Naive thymus-derived CD4-positive, alpha-beta T cell (primary cell): ENCODE measurements at regions not wholly inside any gene's neighbourhood (a gene's known extent, or its start where the extent isn't known, plus 50 kb on each side); places are given as distances from the start of the nearest gene placed in this dataset.

Source experiments
- ATAC-seq: fragments of 150-1000 bp; cut with Tn5 transposase; 2 replicates; pipeline ENCODE4 v1.10.0; 2021; ENCODE audit warnings: mild to moderate bottlenecking, moderate library complexity
- CTCF ChIA-PET: fragments of 350-600 bp; sonication (Branson Sonifier 250); formaldehyde crosslinking; loops from one replicate; lab custom pipeline; 2021; ENCODE audit warnings: antibody characterized with exemption; lab: Charles Lee
- POLR2A ChIA-PET: fragments of 350-600 bp; sonication (Branson Sonifier 250); formaldehyde crosslinking; loops from one replicate; lab custom pipeline; 2021; ENCODE audit warnings: antibody characterized with exemption, inconsistent platforms; lab: Charles Lee
- DNase-seq, 9 donors: peaks; one replicate each; pipeline versions ENCODE4 v3.0.0 to v3.0.0-alpha.2; 2020 to 2022; ENCODE audit warnings: mixed read lengths in 1 of 9
- H3K27ac ChIP-seq: one replicate; pipeline ENCODE4 v1.7.0; 2013; ENCODE audit warnings: mild to moderate bottlenecking, low read depth, low read length, moderate library complexity
- H3K27me3 ChIP-seq, 2 donors: one replicate each; pipeline ENCODE4 v1.7.0; 2013; ENCODE audit warnings: low read length in 2 of 2, mild to moderate bottlenecking in 2 of 2, moderate library complexity in 2 of 2; ENCODE audit not compliant: control insufficient read depth in 2 of 2, insufficient read depth in 2 of 2
- H3K36me3 ChIP-seq, 3 experiments: 1 replicate in 2 of 3; 2 replicates in 1 of 3; pipeline ENCODE4 v1.7.0; 2013; ENCODE audit warnings: low read length in 3 of 3, mild to moderate bottlenecking in 3 of 3, moderate library complexity in 1 of 3; ENCODE audit not compliant: insufficient read depth in 3 of 3, control insufficient read depth in 2 of 3
- H3K4me1 ChIP-seq, 2 donors: one replicate each; pipeline ENCODE4 v1.7.0; 2013; ENCODE audit warnings: low read length in 2 of 2, mild to moderate bottlenecking in 2 of 2, moderate library complexity in 1 of 2; ENCODE audit not compliant: control insufficient read depth in 2 of 2, insufficient read depth in 2 of 2
- H3K4me3 ChIP-seq: 2 replicates; pipeline ENCODE4 v1.7.0; 2013; ENCODE audit warnings: mild to moderate bottlenecking, low read length
- H3K9me3 ChIP-seq, 3 experiments: 1 replicate in 2 of 3; 2 replicates in 1 of 3; pipeline ENCODE4 v1.7.0; 2013; ENCODE audit warnings: low read length in 3 of 3; ENCODE audit not compliant: control insufficient read depth in 2 of 3
- H3K27ac Mint-ChIP-seq, 9 donors: one replicate each; pipeline ENCODE4 v1.8.0; 2020 to 2022; ENCODE audit warnings: mixed read lengths in 9 of 9, mild to moderate bottlenecking in 8 of 9, moderate library complexity in 5 of 9, inconsistent platforms in 2 of 9
- H3K27me3 Mint-ChIP-seq, 5 donors: one replicate each; pipeline ENCODE4 v1.8.0; 2021 to 2022; ENCODE audit warnings: mixed read lengths in 5 of 5, mild to moderate bottlenecking in 1 of 5
- H3K36me3 Mint-ChIP-seq, 5 donors: one replicate each; pipeline ENCODE4 v1.8.0; 2020 to 2022; ENCODE audit warnings: mixed read lengths in 5 of 5, mild to moderate bottlenecking in 3 of 5, inconsistent platforms in 1 of 5
- H3K4me1 Mint-ChIP-seq, 7 donors: one replicate each; pipeline ENCODE4 v1.8.0; 2020 to 2022; ENCODE audit warnings: mixed read lengths in 7 of 7, mild to moderate bottlenecking in 3 of 7, inconsistent platforms in 1 of 7
- H3K4me3 Mint-ChIP-seq, 10 donors: one replicate each; pipeline ENCODE4 v1.8.0; 2020 to 2022; ENCODE audit warnings: mild to moderate bottlenecking in 10 of 10, mixed read lengths in 10 of 10, moderate library complexity in 6 of 10, inconsistent platforms in 2 of 10
- H3K9me3 Mint-ChIP-seq, 11 donors: one replicate each; pipeline ENCODE4 v1.8.0; 2020 to 2022; ENCODE audit warnings: mixed read lengths in 11 of 11, mild to moderate bottlenecking in 4 of 11, inconsistent platforms in 1 of 11, moderate library complexity in 1 of 11
- intact Hi-C, 2 donors: fragments of 100-400 bp; cut with micrococcal nuclease; formaldehyde crosslinking; loops; one replicate each; pipeline ENCODE4 v1.15.1; 2023

DNA sequence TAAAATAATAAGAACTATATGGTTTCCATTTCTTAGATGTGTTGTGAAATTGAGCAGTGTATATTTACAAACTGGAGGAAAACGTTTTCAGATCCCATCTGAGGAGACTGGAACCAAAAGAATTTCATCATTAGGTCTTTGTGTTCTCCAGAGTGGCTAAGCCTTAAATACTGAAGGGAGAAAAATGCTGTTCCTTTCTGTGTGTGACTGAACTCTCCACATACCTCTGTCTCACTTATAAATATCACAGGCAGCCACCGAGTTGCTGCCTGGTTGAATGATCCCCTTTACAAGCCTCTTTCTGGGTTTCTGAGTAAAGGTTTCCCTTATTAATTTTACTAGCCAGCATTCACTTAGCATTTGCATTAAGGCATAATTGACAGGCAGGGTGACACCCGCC, 913.9 kb upstream of the NR2F2 start:
- no peak for ATAC-seq
- peaks cover 0 to 9% (median 0%) of the 10 kb centered on the region in 7 donors for H3K4me1 Mint-ChIP-seq
- peaks cover 0 to 12% (median 4%) of the 10 kb centered on the region in 5 donors for H3K36me3 Mint-ChIP-seq
- H3K4me3 Mint-ChIP-seq, result no peak overlapping the region
- Histone ChIP-seq H3K4me1 (no peaks in the 10 kb centered on the region), H3K36me3 (no peaks in the 10 kb centered on the region), H3K4me3 (no peak overlapping the region), H3K27ac (no peak overlapping the region), H3K27me3 (no peaks in the 10 kb centered on the region), H3K9me3 (no peaks in the 10 kb centered on the region)
- H3K9me3 Mint-ChIP-seq, result peaks cover 3 to 19% (median 6%) of the 10 kb centered on the region in 11 donors
- no peak for DNase-seq
- ChIA-PET POLR2A (interaction anchor here (0.6 kb wide), 1 partner anchor 109 kb away, joined by 3 read pairs; no protein-coding TSS in a partner anchor), CTCF (no interaction called here)
- peaks cover 0 to 5% (median 0%) of the 10 kb centered on the region in 5 donors for H3K27me3 Mint-ChIP-seq
- intact Hi-C loops, result no loop called here
- H3K27ac Mint-ChIP-seq, result no peak overlapping the region

DNA sequence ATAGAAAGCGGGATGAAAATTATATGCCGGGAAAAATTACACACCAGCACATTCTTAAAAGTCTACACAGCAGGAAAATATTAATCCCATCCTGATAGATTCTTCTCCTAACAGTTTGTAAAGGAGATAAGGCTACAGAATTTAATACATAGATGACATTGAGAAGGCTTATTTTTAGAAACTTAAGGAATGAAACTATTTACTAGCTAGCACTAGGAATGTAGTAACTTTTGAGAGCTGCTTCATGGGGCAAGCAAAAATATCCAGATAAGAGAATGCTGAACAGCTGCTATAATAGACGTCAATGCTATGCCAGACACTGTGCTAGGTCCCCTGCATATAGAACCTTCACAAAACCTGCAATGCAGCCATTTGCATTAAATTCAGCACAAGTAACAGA, 912.7 kb upstream of the NR2F2 start:
- DNase-seq, result no peak
- Mint-ChIP-seq H3K4me1 (peaks cover 0 to 2% (median 0%) of the 10 kb centered on the region in 7 donors), H3K27me3 (peaks cover 0 to 5% (median under 1%) of the 10 kb centered on the region in 5 donors), H3K4me3 (no peak overlapping the region), H3K9me3 (peaks cover 3 to 31% (median 14%) of the 10 kb centered on the region in 11 donors), H3K27ac (no peak overlapping the region), H3K36me3 (peaks cover 0 to 15% (median 4%) of the 10 kb centered on the region in 5 donors)
- CTCF ChIA-PET, result no interaction called here
- Histone ChIP-seq H3K36me3 (no peaks in the 10 kb centered on the region), H3K27ac (no peak overlapping the region), H3K4me3 (no peak overlapping the region), H3K9me3 (peaks cover 0 to 4% (median 0%) of the 10 kb centered on the region in 3 experiments), H3K27me3 (no peaks in the 10 kb centered on the region), H3K4me1 (no peaks in the 10 kb centered on the region)
- POLR2A ChIA-PET, result no interaction called here
- ATAC-seq, result no peak
- intact Hi-C loops, result no loop called here

DNA sequence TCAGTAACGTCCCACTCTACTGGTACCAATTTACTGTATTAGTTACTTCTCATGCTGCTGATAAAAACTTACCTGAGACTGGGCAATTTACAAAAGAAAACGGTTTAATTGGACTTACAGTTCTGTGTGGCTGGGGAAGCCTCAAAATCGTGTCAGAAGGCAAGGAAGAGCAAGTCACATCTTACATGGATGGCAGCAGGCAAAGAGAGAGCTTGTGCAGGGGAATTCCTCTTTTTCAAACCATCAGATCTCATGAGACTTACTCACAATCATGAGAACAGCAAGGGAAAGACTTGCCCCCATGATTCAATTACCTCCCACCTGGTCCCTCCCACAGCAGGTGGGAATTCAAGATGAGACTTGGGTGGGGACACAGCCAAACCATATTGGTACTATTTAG, 908.2 kb upstream of the NR2F2 start:
- H3K9me3 Mint-ChIP-seq, result peaks cover 10 to 60% (median 18%) of the 10 kb centered on the region in 11 donors
- Histone ChIP-seq H3K4me1 (no peaks in the 10 kb centered on the region), H3K27ac (no peak overlapping the region), H3K27me3 (no peaks in the 10 kb centered on the region), H3K36me3 (no peaks in the 10 kb centered on the region), H3K4me3 (no peak overlapping the region), H3K9me3 (peaks cover 0 to 4% (median 0%) of the 10 kb centered on the region in 3 experiments)
- H3K4me3 Mint-ChIP-seq, result no peak overlapping the region
- ATAC-seq (no peak), DNase-seq (no peak)
- intact Hi-C loops, result no loop called here
- H3K27ac Mint-ChIP-seq, result no peak overlapping the region
- POLR2A ChIA-PET, result no interaction called here
- peaks cover 0 to 18% (median 7%) of the 10 kb centered on the region in 5 donors for H3K36me3 Mint-ChIP-seq
- CTCF ChIA-PET, result no interaction called here
- H3K4me1 Mint-ChIP-seq, result no peaks in the 10 kb centered on the region
- peaks cover 0 to 8% (median 3%) of the 10 kb centered on the region in 5 donors for H3K27me3 Mint-ChIP-seq

DNA sequence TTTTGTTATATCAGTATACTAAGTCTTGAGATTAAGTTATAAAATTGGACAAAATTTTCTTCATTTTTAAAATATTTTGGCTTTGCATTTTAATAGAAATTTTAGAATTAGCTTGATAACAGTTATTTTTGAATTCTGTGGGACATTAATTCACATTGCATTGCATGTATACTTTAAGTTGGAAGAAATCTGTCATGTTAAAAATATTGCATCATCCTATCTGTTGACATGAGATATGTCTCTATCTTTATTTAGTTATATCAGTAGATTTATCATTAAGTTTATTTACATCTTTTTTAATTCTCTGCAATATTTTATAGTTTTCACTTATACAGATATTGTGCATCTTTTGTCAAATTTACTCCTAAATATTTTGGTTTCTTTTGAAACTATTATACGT, 904.6 kb upstream of the NR2F2 start:
- H3K4me1 ChIP-seq, result no peaks in the 10 kb centered on the region
- Mint-ChIP-seq H3K27ac (no peak overlapping the region), H3K36me3 (peaks cover 0 to 14% (median 6%) of the 10 kb centered on the region in 5 donors), H3K27me3 (peaks cover 0 to 8% (median 3%) of the 10 kb centered on the region in 5 donors), H3K4me3 (no peak overlapping the region), H3K4me1 (peaks cover 0 to 16% (median 3%) of the 10 kb centered on the region in 7 donors), H3K9me3 (peaks cover 11 to 55% (median 19%) of the 10 kb centered on the region in 11 donors)
- ChIA-PET POLR2A (interaction anchor here (0.8 kb wide), 1 partner anchor 151 kb away, joined by 3 read pairs; no protein-coding TSS in a partner anchor), CTCF (no interaction called here)
- intact Hi-C loops, result no loop called here
- DNase-seq (no peak), ATAC-seq (no peak)
- H3K27me3 ChIP-seq, result no peaks in the 10 kb centered on the region
- H3K4me3 ChIP-seq, result no peak overlapping the region
- no peak overlapping the region for H3K27ac ChIP-seq
- peaks cover 0 to 4% (median 0%) of the 10 kb centered on the region in 3 experiments for H3K9me3 ChIP-seq
- no peaks in the 10 kb centered on the region for H3K36me3 ChIP-seq

DNA sequence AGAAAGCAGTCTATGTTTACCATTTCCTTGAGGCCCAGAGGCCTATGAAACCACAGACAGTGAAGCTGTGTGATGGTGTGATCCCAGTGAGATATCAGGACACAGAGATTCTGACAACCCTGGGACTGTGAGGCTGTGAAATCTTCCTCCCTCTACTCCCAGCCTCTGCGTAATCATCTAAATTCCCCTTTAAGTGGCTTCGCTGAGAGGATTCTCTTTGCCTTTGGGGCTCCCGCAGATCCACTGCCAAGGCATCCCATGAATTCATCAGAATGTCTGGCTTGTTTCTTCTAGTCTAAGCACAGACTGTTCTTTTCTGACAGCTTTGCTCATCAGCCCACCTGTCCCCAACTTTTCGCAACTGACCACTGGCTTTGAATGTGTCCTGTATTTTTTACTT, 901.2 kb upstream of the NR2F2 start:
- Histone ChIP-seq H3K27me3 (no peaks in the 10 kb centered on the region), H3K27ac (no peak overlapping the region), H3K9me3 (no peaks in the 10 kb centered on the region), H3K36me3 (no peaks in the 10 kb centered on the region), H3K4me3 (no peak overlapping the region), H3K4me1 (no peaks in the 10 kb centered on the region)
- no peak for DNase-seq
- Mint-ChIP-seq H3K27ac (no peak overlapping the region), H3K27me3 (peaks cover 0 to 8% (median 0%) of the 10 kb centered on the region in 5 donors), H3K9me3 (peaks cover 3 to 24% (median 7%) of the 10 kb centered on the region in 11 donors), H3K4me1 (peaks cover 0 to 16% (median 3%) of the 10 kb centered on the region in 7 donors), H3K36me3 (peaks cover 0 to 4% (median 0%) of the 10 kb centered on the region in 5 donors), H3K4me3 (no peak overlapping the region)
- intact Hi-C loops, result no loop called here
- POLR2A ChIA-PET, result no interaction called here
- ATAC-seq, result no peak
- CTCF ChIA-PET, result no interaction called here

DNA sequence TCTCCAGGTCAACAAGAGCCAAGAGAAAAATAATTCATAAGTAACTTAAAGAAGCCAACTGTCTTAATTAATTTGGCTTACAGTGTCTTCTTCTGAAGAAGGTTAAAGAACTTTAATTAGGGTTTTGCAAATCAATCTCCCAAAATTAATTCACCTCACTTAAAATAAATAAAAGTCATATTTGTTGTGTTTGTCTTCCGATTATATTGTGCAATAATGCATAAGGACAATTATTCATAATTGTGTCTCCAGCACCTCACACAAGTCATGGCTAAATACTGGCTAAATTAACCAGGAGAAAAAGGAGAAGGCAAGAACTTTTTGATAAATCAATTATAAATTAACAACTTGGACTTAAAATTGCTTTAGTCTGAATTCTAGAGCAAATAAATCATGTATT, 899.0 kb upstream of the NR2F2 start:
- ATAC-seq (no peak), DNase-seq (no peak)
- ChIA-PET POLR2A (no interaction called here), CTCF (no interaction called here)
- Mint-ChIP-seq H3K4me3 (no peak overlapping the region), H3K9me3 (peaks cover 3 to 17% (median 7%) of the 10 kb centered on the region in 11 donors), H3K27ac (no peak overlapping the region), H3K4me1 (peaks cover 0 to 16% (median 3%) of the 10 kb centered on the region in 7 donors), H3K36me3 (peaks cover 0 to 4% (median 0%) of the 10 kb centered on the region in 5 donors), H3K27me3 (peaks cover 0 to 19% (median 4%) of the 10 kb centered on the region in 5 donors)
- H3K9me3 ChIP-seq, result no peaks in the 10 kb centered on the region
- no peaks in the 10 kb centered on the region for H3K4me1 ChIP-seq
- no peaks in the 10 kb centered on the region for H3K36me3 ChIP-seq
- intact Hi-C loops, result no loop called here
- no peak overlapping the region for H3K27ac ChIP-seq
- H3K27me3 ChIP-seq, result no peaks in the 10 kb centered on the region
- no peak overlapping the region for H3K4me3 ChIP-seq

DNA sequence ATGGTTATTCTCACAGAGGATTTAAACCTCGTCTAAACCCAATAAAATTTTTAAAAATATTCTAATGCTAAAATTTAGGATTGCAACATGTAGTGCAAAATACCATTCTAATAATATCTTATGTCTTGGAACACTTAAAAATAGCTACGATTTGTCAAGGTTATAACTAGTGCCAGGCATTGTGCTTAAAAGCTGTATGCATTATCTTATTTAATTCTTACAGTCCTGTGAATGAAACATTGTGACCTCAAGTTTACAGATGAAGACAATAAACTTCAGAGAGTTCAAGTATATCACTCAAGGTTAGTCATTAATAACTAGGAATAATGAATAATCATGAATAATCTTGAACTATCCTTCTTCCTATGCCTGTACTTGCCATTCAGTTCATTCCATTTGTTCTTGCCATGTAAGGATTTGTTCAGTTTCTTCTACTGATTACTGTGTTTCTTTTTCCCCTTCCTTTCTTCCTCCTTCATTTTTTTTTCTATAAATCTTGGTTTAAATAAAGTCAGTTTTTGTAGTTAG, 897.6 kb upstream of the NR2F2 start:
- intact Hi-C loops, result no loop called here
- no peak overlapping the region for H3K27ac ChIP-seq
- ChIA-PET CTCF (no interaction called here), POLR2A (no interaction called here)
- no peaks in the 10 kb centered on the region for H3K36me3 Mint-ChIP-seq
- H3K36me3 ChIP-seq, result no peaks in the 10 kb centered on the region
- no peaks in the 10 kb centered on the region for H3K9me3 ChIP-seq
- DNase-seq (no peak), ATAC-seq (no peak)
- no peak overlapping the region for H3K27ac Mint-ChIP-seq
- H3K4me1 ChIP-seq, result no peaks in the 10 kb centered on the region
- H3K27me3 Mint-ChIP-seq, result peaks cover 0 to 24% (median 4%) of the 10 kb centered on the region in 5 donors
- H3K4me3 ChIP-seq, result no peak overlapping the region
- peaks cover 0 to 16% (median 3%) of the 10 kb centered on the region in 7 donors for H3K4me1 Mint-ChIP-seq
- no peaks in the 10 kb centered on the region for H3K27me3 ChIP-seq
- no peak overlapping the region for H3K4me3 Mint-ChIP-seq
- peaks cover 0 to 8% (median 0%) of the 10 kb centered on the region in 11 donors for H3K9me3 Mint-ChIP-seq
